Lung (tissue), 11 donors: ENCODE measurements at regions not wholly inside any gene's neighbourhood (a gene's known extent, or its start where the extent isn't known, plus 50 kb on each side); places are given as distances from the start of the nearest gene placed in this dataset.

Source experiments
- ATAC-seq: fragments of 200-7000 bp; cut with Tn5 transposase; one replicate; pipeline ENCODE4 v1.9.1; 2020; ENCODE audit warnings: moderate number of reproducible peaks; ENCODE audit not compliant: insufficient read depth, low FRiP score
- DNase-seq, 3 donors: peaks; one replicate each; pipeline ENCODE4 v3.0.0-alpha.2; 2013 to 2017
- H3K27ac ChIP-seq, 2 donors: one replicate each; pipeline ENCODE4 v1.5.1; 2013; ENCODE audit warnings: mild to moderate bottlenecking in 2 of 2, moderate library complexity in 2 of 2, control low read depth in 1 of 2, inconsistent platforms in 1 of 2, low read depth in 1 of 2, low read length in 1 of 2
- H3K27me3 ChIP-seq, 3 donors: one replicate each; pipeline ENCODE4 v1.5.1; 2013; ENCODE audit warnings: low read length in 2 of 3; ENCODE audit not compliant: control insufficient read depth in 3 of 3, insufficient read depth in 3 of 3
- H3K36me3 ChIP-seq, 4 donors: one replicate each; pipeline ENCODE4 v1.5.1; 2013; ENCODE audit warnings: low read length in 4 of 4, mild to moderate bottlenecking in 1 of 4, moderate library complexity in 1 of 4; ENCODE audit not compliant: control insufficient read depth in 4 of 4, insufficient read depth in 4 of 4
- H3K4me1 ChIP-seq, 5 donors: one replicate each; pipeline ENCODE4 v1.5.1; 2013; ENCODE audit warnings: low read length in 5 of 5, mild to moderate bottlenecking in 2 of 5, moderate library complexity in 1 of 5; ENCODE audit not compliant: control insufficient read depth in 5 of 5, insufficient read depth in 5 of 5
- H3K4me3 ChIP-seq: one replicate; pipeline ENCODE4 v1.5.1; 2013; ENCODE audit warnings: mild to moderate bottlenecking, control low read depth, moderate library complexity
- H3K9ac ChIP-seq, 2 donors: one replicate each; pipeline ENCODE4 v1.5.1; 2013; ENCODE audit warnings: low read length in 2 of 2, control low read depth in 1 of 2; ENCODE audit not compliant: insufficient read depth in 1 of 2
- H3K9me3 ChIP-seq, 4 donors: one replicate each; pipeline ENCODE4 v1.5.1; 2013; ENCODE audit warnings: low read length in 3 of 4, mild to moderate bottlenecking in 1 of 4, moderate library complexity in 1 of 4; ENCODE audit not compliant: control insufficient read depth in 4 of 4, insufficient read depth in 3 of 4
- CTCF ChIP-seq: IDR thresholded peaks from 2 replicates; pipeline ENCODE4 v1.5.1; 2012; ENCODE audit warnings: mild to moderate bottlenecking; ENCODE audit errors: control extremely low read depth, extremely low read depth
- WGBS, 2 donors: extraction: QIAGEN DNeasy Blood & Tissue Kit; methylation state at CpG; one replicate each; pipeline ENCODE4 v1.1.7; 2013; 5-methylcytosine and 5-hydroxymethylcytosine counted together
- donor health status: control.
- donor health status: control.
- donor health status: Bipolar disorder and iron deficiency.
- donor health status: healthy.
- donor health status: DM: yes; HTN: yes; CAD: no.

DNA sequence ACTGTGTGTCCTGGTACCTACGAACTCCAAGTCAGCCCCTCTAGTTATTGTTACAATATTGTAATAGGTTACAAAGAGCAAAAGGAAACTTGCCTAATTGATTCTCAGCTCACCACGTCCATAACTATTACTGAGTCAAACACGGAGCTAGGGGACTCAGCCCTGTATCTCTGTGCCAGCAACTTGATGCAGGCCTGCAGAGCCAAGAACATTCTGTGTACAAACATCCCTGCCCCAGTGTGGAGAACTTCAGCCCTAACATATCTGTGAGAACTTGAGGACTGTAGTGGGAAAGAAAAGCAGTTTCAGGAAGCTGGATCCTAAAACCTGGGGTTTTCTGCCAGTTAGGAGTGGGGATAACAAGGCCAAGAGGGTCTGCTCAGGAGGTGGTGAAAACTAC is 114.9 kb upstream of the PRSS58 start:
- DNase-seq (no peak), ATAC-seq (no peak)
- Histone ChIP-seq H3K27ac (no peak overlapping the region), H3K4me3 (no peak overlapping the region), H3K9me3 (peaks cover 0 to 7% (median 3%) of the 10 kb centered on the region in 4 donors), H3K4me1 (peaks cover 0 to 4% (median 0%) of the 10 kb centered on the region in 5 donors), H3K27me3 (no peaks in the 10 kb centered on the region), H3K9ac (no peak overlapping the region), H3K36me3 (no peaks in the 10 kb centered on the region)
- 68 to 70% methylated on average over 3 of the region's 3 CpGs for WGBS, 2 donors
- TF ChIP-seq CTCF = no peak

- no peak for TF ChIP-seq CTCF
- peaks cover 0 to 4% (median 0%) of the 10 kb centered on the region in 5 donors for H3K4me1 ChIP-seq
- H3K27me3 ChIP-seq = no peaks in the 10 kb centered on the region
- no peak for ATAC-seq
- H3K36me3 ChIP-seq = no peaks in the 10 kb centered on the region
- H3K9ac ChIP-seq = no peak overlapping the region
- H3K27ac ChIP-seq = no peak overlapping the region
- WGBS, 2 donors = 88 to 96% methylated on average over 4 of the region's 4 CpGs
- no peak overlapping the region for H3K4me3 ChIP-seq
- DNase-seq = no peak
- H3K9me3 ChIP-seq = peaks cover 0 to 11% (median 3%) of the 10 kb centered on the region in 4 donors
Observed at GRCh38 chr7:142371586-142372377, 113.9 kb upstream of the PRSS58 start.

DNA sequence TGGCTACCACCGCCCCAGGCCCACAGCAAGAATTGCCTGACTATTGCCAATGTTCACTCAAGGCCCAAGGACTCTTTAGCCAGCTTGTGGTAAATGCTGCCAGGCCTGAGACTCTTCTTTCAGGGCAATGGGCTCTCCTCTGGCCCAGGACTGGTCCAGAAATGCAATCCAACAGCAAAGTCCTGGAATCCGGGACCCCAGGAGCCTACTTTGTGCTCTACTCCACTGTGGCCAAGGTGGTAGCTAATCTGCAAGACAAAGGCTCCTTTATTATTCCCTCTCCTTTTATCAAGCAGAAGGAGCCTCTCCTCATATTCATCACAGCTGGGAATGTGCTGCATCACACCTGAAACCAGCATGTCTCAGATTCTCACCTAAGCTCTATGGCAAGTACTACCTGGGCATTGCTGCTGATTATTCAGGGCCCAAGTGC is 107.6 kb upstream of the PRSS58 start:
- TF ChIP-seq CTCF = no peak
- peaks cover 0 to 11% (median 3%) of the 10 kb centered on the region in 4 donors for H3K9me3 ChIP-seq
- 91 to 93% methylated on average over 2 of the region's 2 CpGs for WGBS, 2 donors
- DNase-seq (no peak), ATAC-seq (no peak)
- no peaks in the 10 kb centered on the region for H3K36me3 ChIP-seq
- no peaks in the 10 kb centered on the region for H3K4me1 ChIP-seq
- no peak overlapping the region for H3K4me3 ChIP-seq
- no peak overlapping the region for H3K9ac ChIP-seq
- H3K27me3 ChIP-seq = no peaks in the 10 kb centered on the region
- H3K27ac ChIP-seq = no peak overlapping the region
